ENCODE measurements at regions not wholly inside any gene's neighbourhood (a gene's known extent, or its start where the extent isn't known, plus 50 kb on each side); places are given as distances from the start of the nearest gene placed in this dataset.

DNA sequence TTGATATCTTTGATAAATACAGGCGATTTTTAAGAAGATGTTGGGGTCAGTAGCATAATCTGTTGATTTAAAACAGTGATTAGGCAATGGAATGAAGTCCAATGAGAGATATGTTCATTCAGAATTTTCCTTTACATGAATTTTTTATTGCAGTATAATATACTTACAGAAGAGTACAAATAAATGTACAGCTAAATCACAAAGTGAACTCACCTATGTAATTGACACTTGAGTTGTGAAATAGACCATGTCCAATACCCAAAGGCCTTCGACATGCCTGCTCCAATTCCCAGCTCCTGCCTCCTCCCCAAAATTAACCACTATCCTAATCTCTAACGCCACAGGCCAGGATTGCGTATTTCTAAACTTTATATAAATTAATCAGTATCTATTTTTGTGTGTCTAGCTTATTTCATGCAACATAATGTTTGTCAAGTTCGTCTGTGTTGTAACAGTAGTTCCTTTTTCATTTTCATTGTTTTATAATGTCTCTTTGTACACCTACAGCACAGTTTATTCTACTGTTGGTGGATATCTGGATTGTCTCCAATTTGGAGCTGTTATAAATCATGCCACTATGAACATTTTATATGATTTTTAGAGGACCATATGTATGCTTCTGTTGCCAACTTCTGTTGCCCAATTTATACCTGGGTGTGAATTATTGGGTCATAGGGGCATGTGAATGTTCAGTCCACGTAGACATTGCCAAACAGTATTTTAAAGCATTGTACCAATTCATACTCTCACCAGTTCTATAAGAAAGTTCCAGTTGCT is 208.3 kb downstream of the TLE1 start:
- no peak for DNase-seq

DNA sequence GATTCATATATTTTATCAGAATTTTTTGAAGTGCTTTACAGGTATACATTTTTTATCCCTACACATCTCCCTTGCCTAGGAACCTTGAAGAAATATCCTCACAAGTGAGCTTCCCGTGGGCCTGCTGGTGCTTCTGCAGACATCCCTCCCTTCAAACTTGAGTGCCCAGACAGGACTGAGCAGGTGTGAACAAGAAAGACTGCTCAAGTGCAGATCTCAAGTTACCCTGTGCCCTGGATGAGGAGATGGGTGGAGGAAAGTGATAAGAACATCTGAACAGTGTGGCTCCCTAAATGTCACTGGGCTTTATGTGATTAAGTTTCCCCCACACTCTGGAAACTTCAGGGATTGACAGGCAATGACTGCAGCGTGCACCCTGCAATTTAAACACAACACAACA is 209.8 kb downstream of the TLE1 start:
- DNase-seq = no peak

DNA sequence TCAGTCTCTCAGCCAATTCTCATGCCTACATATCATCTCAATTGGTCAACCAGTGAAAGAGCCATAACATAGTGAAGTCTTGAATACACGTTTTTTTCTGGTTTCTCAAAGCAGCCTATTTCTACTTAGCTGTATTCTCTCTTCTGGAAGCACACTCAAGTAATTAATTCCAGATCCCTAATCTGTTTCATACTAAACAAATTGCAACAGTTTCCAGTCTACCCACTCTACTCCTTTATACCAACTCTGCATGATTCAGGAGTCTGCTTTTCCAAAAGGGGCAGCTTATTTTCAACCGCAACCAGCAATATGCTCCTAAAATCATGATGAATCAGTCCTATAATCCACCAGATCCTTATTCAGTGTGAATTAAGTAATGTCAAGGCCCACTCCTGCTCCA is 211.7 kb downstream of the TLE1 start:
- no peak for DNase-seq

- no peak for DNase-seq
Observed at GRCh38 chr9:81476813-81477490, 212.4 kb downstream of the TLE1 start.

- no peak for DNase-seq
Observed at GRCh38 chr9:81474792-81475191, 214.6 kb downstream of the TLE1 start.

DNA sequence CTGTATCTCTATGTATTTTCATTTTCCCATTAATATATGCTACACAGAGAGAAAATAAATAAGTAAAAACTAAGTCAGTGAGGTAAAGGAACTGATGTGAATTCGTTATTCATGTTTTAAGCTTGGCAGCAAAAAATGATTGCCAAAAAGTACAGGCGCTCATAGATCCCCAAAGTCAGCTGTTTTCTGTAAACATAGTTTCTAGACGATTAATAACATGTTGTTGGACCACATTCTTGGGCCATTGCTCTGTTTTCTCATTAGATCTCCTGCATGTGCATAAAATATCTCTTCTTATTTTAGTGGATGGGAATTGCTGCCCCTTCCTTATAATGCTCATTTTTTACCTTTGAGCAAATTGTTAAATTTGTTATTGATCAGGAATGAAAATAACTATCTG is 215.2 kb downstream of the TLE1 start:
- DNase-seq = no peak

DNA sequence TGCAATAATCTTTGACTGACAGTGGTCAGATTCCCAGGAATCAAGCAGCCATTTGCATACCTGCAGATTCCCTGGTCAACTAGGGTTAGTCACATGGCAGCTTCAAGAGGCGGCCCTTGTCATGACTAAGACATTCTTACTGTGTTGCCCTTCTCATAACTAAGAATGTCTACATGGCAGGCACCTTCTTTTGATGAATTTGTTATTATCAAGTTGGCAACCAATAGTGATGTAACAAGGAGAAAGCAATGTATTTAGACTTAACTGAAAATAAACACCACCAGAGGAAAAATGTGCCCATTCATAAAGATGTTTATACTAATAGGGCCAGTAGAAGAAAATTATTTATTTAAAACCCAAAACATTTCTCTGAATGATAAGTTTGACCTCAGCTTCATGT is 215.6 kb downstream of the TLE1 start:
- no peak for DNase-seq

GRCh38 chr9:81473206-81473605 is 216.1 kb downstream of the TLE1 start:
- no peak for DNase-seq

DNA sequence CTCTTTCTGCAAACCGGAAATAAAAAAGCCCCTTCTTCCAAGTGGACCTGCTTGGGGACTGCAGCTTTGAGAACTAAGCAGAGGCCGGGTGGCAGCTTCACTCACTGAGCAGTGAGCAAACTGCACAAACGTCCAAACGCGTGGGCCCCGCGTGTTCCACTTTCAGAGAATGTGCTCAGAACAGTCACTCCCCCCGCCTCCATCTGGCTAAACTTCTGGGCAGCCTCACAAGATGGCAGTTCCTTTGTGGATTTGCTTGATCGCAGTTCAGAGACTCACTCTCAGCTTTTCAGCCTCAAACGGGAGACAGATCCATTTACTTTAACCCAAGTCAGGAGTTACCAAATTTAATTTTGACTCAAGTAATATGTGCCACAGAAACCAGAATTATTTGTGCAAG is 216.6 kb downstream of the TLE1 start:
- no peak for DNase-seq

- no peak for DNase-seq
Observed at GRCh38 chr9:81470864-81471263, 218.5 kb downstream of the TLE1 start.

- DNase-seq = no peak
Observed at GRCh38 chr9:81468084-81468595, 221.2 kb downstream of the TLE1 start.

- no peak for DNase-seq
Observed at GRCh38 chr9:81466981-81467380, 222.4 kb downstream of the TLE1 start.

DNA sequence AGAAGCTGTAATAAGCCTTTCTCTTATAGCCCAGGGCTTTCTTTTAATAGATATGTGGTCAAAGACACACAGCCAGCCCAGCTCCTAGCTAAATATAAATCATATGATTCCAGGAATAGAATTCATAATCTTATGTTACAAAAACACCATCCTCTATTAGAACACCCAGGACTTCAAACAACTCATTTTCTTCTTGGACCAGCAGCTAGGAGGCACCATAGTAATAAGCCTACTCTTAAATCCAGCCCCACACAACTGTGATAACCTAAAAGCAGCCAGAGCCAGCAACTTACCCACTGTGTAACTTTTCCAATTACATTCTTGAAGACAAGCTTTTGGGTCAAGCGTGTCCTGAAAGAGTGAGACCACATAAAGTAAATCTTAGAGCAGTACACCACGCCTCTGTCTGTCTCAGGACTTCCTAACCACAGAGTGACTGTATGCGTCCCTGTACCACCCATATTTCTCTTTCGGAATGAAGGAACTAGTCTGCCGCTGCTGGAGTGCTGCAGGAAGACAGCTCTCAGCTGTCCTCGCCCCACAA is 223.8 kb downstream of the TLE1 start:
- no peak for DNase-seq

GRCh38 chr9:81462801-81463200 is 226.5 kb downstream of the TLE1 start:
- no peak for DNase-seq

- DNase-seq = no peak
Observed at GRCh38 chr9:81461196-81461595, 228.2 kb downstream of the TLE1 start.

DNA sequence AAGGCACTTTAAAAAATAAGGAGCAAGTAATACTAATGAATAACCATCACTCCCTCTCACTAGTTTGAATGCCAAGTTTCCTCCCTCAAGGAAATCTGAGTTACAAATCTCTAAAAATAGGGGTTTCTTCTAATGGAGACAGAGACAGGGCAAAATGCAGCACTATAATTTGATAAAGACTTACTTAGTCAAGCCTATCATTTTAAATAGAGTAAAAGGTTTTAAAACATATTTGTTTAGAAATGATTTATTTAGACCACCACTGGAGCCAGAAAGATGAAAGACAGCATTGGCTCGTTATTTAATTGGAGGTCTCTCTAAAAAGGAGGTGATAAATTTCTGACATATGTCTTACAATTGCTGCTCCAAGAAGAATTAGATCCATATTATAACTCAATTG is 228.7 kb downstream of the TLE1 start:
- no peak for DNase-seq

GRCh38 chr9:81459591-81459990 is 229.8 kb downstream of the TLE1 start:
- DNase-seq = no peak

DNA sequence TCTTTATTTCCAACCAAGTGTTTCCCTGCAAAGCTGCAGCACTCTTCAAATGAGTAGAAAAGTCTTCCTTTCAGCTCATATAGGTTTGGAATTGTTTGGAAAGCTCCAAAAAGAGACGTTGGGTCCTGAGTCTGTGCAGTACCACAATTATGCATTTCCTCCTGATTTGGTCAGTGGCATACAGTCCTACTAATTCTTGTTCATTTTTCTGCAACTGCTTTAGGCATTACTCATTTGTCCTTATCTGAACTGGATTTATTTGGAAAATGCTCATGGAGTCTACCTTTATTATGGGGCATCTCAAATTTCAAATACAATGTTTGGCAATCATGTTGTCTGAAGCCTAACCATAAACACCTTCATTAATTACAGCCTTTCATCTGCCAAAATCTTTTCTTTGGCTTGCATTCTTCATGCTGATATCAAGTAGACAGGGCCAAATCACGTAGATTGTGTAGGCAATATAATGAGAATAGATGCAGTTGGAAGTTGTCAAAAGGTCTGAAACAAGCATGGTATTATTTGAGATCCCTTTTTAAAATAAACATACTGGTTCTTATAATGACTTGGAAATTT is 232.8 kb downstream of the TLE1 start:
- no peak for DNase-seq

GRCh38 chr9:81455462-81456219 is 233.7 kb downstream of the TLE1 start:
- DNase-seq = no peak

GRCh38 chr9:81445331-81445921 is 243.9 kb downstream of the TLE1 start:
- DNase-seq = no peak

GRCh38 chr9:81431641-81432040 is 257.7 kb downstream of the TLE1 start:
- no peak for DNase-seq

- DNase-seq = no peak
Observed at GRCh38 chr9:81430727-81431126, 258.6 kb downstream of the TLE1 start.

DNA sequence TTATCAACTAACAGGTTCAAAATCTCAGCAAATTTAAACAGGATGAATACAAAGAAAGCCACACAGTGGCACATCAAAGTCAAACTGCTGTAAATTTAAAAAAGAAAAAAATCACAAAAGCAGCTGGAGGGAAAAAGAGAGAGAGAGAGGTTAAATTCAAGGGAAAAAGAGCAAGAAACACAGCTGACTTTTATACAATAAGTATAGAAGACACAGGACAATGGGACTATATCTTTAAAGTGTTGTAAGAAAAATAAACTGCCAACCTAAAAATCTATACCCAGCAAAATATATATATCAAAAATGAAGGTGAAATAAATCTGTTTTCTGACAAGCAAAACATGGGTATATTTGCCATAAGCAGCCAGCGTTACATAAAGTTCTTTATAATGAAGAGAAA is 261.5 kb downstream of the TLE1 start:
- no peak for DNase-seq

Measured in right forelimb (tissue), 1 donor.